Lower leg skin (tissue), 3 donors: ENCODE measurements at regions not wholly inside any gene's neighbourhood (a gene's known extent, or its start where the extent isn't known, plus 50 kb on each side); places are given as distances from the start of the nearest gene placed in this dataset.

Source experiments
- CTCF ChIP-seq, 3 donors: fragments of 450-650 bp; IDR thresholded peaks; one replicate each; pipeline ENCODE4 v1.5.1; 2016; ENCODE audit warnings: antibody characterized with exemption in 3 of 3, mild to moderate bottlenecking in 3 of 3, moderate library complexity in 2 of 3
- POLR2A ChIP-seq, 2 donors: fragments of 450-650 bp; IDR thresholded peaks; one replicate each; pipeline ENCODE4 v1.6.1; 2016 to 2017; ENCODE audit warnings: antibody characterized with exemption in 2 of 2, mild to moderate bottlenecking in 1 of 2, moderate library complexity in 1 of 2

- TF ChIP-seq CTCF (IDR thresholded peaks at IDR 0.05) (no peak), POLR2A (IDR thresholded peaks at IDR 0.05) (no peak)
Observed at GRCh38 chr6:139519571-139520031, 145.2 kb upstream of the CITED2 start.
